GM21367 (cell line): ENCODE measurements at regions not wholly inside any gene's neighbourhood (a gene's known extent, or its start where the extent isn't known, plus 50 kb on each side); places are given as distances from the start of the nearest gene placed in this dataset.
"Not testable (repeated sequence)": the region's sequence is repeated elsewhere in the genome, so short reads cannot be mapped to it uniquely, and the experiment has no call there.

ENCODE experiments used
- ATAC-seq: cut with Tn5 transposase; IDR thresholded peaks from one replicate; pipeline ENCODE4 v1.9.1; 2021; ENCODE audit not compliant: unreplicated experiment

- no peak for ATAC-seq
Observed at GRCh38 chr6:81371930-81372329, 380.6 kb downstream of the TENT5A start.

GRCh38 chr6:81366972-81367371 lies 385.5 kb downstream of the TENT5A start:
- no peak for ATAC-seq

DNA sequence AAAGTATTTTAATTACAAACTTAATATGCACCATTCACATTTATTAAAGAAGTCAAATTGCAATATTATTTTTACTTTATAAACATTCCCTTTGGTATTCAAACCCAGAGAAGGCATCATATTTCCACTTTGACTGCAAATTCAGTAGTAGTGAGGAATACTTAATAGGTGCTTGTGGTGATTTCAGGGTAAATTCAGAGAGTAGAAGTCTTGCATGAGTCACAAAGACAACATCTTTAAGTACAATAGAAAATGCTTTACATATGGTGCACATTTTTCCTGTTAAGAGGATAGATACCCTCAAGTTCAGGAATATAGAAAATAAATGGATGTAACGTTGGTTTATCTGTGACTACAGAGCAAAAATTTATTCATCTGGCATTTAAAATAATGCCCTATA lies 390.2 kb downstream of the TENT5A start:
- ATAC-seq = no peak

DNA sequence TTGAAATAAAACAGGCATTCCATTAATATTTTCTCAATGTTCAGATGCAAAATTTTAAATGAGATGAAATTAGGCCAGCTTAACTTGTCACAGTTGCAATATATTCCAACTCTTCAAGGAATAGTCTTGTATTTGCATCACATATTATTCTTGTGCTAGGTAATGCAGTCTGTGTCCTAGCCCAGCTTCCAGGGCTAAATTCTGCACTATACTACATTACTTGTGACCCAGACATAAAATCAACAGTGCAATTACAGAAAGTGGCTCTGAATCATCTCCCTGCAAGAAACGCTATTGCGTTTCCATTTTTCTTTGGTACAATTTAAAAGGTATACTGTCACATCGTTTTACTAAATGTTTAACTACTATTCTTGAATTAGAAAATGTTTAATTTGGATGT lies 399.2 kb downstream of the TENT5A start:
- ATAC-seq = no peak

DNA sequence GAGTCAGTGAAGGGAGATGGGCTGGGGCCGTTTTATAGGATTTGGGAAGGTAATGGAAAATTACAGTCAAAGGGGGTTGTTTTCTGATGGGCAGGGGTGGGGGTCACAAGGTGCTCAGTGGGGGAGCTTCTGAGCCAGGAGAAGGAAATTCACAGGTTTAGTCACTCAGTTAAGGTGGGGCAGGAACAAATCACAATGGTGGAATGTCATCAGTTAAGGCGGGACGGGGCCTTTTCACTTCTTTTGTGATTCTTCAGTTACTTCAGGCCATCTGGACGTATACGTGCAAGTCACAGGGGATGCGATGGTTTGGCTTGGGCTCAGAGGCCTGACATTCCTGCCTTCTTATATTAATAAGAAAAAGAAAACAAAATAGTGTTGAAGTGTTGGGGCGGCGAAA lies 408.5 kb downstream of the TENT5A start:
- not testable (repeated sequence) for ATAC-seq

- ATAC-seq = no peak
Observed at GRCh38 chr6:81340946-81341345, 411.5 kb downstream of the TENT5A start.

GRCh38 chr6:81331526-81331925 lies 421.0 kb downstream of the TENT5A start:
- ATAC-seq = no peak

GRCh38 chr6:81328700-81329099 lies 423.8 kb downstream of the TENT5A start:
- ATAC-seq = no peak

DNA sequence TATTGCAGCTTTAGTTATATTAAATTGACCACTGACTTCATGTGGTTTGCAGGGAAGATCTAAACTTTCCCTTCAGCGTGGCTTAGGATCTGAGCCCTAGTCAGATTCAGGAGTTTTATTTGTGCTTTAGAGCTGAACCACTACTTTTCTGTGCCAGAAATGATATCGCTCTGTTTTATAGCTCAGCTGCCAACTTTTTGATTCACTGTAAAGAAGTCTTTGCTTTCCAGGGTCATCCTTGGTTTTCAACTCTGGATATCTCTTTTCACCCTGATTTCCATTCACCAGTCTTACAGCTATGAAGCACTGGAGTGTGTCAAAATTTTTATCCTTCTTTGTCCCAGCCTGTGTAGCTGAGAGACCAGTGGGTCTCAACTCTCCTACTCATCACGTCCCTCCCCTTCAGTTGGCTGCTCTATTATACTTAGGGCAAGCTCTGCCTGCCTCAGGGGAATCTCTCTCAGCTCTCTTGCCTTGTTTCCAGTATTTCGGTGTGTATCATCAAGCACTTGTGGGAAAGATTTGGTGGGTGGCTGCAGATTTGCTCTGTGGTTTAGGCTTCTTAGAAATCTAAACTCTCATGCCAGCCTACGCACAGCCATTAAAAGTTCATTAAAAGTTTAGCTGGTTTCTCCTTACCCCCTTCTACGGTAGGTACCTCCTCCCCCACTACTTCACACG lies 425.5 kb downstream of the TENT5A start:
- no peak for ATAC-seq

DNA sequence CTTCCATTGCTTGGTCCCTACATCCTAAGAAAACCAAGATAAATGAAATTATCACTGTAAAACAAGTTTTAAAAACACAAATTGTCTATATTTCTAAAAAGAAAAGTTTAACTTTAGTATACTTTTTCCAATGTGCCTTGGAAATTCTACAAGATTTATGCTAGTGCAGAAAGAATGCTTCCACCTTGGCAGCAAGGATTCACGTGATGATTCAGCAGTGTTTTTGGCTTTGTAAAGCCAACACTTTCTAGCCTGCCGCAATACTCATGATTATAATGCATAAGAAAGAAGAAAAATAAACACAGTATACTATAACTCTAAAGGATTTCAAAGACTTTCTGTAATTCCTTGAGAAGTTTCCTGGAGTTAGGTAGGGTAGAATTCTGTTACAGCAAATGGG lies 442.7 kb downstream of the TENT5A start:
- ATAC-seq = no peak

DNA sequence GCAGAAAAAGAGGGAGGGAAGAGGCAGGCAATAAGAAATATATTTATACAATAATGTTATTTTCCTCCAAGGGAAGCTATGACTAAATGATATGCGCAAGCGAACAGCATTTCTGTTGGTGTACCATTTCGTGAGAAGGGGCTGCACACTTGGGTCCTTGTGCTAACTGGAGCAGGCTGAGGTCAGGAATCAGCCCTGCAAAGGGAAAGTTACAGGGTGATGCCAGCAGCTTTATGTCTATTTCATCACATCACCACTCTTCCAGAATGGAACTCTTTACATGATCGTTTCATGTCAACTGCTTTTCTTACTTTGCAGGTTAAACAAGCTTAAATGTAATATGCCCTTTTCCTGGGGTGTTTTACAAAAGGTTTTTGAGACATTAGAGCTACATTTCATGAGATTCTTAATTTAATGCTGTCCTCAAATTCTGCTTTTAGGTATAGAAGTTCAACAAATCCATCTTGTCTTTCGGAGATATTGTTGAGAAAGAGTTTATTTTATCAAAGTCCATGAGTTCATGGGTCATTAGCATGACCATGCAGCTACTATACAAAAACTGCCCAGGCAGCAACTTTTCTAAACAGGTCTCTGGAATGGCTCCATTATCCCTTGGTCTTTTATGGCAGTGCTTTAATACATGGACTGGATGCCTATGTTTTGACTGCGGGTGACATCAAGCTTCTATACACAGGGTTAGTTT lies 443.8 kb downstream of the TENT5A start:
- no peak for ATAC-seq

DNA sequence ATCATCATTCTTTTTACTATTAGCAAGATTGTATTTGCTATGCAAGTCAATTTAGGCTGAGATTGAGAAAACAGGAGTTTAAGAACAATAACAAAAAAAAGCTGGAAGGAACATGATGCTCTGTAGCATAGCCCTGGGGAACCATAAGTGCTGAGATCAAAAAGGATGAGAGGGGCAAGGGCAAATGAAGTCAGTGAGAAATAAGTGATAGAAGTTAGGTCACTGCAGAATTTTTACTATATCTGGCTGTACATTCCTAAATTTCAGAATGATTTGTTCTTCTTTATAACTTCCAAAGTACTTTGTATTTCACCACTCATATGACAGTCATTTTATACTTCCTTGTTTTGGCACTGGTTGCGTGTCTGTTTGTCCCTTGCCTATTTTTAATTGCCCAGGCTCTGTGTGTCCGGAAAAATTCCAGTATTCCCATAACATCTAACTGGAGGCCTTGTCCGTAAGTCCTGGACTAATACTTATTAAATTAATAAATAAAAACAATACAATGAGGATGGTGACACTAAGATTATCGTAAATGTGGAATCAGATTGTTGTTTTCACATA lies 444.7 kb downstream of the TENT5A start:
- no peak for ATAC-seq

GRCh38 chr6:81304466-81304865 lies 448.0 kb downstream of the TENT5A start:
- no peak for ATAC-seq

- ATAC-seq = no peak
Observed at GRCh38 chr6:81300961-81301360, 451.5 kb downstream of the TENT5A start.

DNA sequence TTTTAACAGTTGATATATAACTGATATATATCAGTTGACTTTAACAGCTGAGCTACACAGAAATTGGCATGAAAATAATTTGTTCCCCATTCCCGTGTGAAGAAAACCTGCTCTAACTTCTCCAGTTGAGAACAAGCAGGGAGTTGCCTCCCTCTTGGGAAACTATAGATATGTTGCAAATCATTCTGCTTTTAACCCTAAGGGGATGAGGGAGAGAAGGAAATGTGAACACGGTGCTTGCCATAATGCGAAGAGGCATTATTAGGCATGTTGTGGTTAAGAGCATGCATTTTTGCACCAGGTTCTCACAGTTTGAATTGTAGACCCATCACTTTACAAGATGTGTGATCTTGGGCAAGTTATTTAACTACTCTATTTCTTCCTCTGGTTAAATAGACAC lies 453.7 kb downstream of the TENT5A start:
- no peak for ATAC-seq

GRCh38 chr6:81295310-81295709 lies 457.2 kb downstream of the TENT5A start:
- no peak for ATAC-seq

GRCh38 chr6:81293896-81294295 lies 458.6 kb downstream of the TENT5A start:
- ATAC-seq = no peak

DNA sequence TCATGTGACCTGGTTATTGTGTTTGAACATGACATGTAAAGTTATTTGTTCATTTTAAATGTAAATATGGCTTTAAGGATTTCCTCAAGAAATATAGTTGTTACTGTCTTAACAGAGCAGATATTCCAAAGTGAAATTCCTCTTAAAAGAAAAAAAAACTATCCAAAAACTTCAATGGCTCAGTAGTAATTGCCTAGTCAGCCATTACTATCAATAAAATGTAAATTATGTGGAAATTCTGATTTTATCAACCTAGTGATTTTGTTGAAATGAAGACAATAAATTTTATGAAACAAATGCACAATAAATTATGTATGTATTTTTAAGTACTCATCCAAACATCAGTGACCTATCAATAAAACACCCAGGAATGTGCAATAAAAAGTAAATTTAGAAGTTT lies 463.3 kb downstream of the TENT5A start:
- no peak for ATAC-seq

- no peak for ATAC-seq
Observed at GRCh38 chr6:81265106-81265505, 487.4 kb downstream of the TENT5A start.

- no peak for ATAC-seq
Observed at GRCh38 chr6:81263531-81264168, 488.8 kb downstream of the TENT5A start.

DNA sequence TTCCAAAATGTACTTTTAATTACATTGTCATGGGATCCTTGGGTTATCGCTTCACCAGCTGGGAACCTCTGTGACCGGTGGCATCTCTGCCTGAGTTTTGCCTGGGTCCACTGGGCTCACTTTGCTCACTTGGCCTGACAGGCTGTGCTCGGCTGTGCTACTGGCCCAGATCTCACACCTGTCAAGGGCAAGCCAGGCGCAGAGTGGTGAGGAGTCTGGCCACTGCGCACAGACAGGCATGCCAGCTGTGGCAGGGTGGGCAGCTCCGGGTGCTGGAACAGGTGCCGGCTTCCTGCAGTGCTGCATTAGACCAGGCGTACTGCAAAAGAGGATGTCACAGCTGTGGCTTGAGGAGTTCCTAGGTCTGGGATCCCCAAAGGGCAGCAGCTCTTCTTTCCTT lies 489.8 kb downstream of the TENT5A start:
- no peak for ATAC-seq

- not testable (repeated sequence) for ATAC-seq
Observed at GRCh38 chr6:81256223-81256622, 496.3 kb downstream of the TENT5A start.
